ENCODE measurements at regions not wholly inside any gene's neighbourhood (a gene's known extent, or its start where the extent isn't known, plus 50 kb on each side); places are given as distances from the start of the nearest gene placed in this dataset.
"Not testable (repeated sequence)": the region's sequence is repeated elsewhere in the genome, so short reads cannot be mapped to it uniquely, and the experiment has no call there.

DNA sequence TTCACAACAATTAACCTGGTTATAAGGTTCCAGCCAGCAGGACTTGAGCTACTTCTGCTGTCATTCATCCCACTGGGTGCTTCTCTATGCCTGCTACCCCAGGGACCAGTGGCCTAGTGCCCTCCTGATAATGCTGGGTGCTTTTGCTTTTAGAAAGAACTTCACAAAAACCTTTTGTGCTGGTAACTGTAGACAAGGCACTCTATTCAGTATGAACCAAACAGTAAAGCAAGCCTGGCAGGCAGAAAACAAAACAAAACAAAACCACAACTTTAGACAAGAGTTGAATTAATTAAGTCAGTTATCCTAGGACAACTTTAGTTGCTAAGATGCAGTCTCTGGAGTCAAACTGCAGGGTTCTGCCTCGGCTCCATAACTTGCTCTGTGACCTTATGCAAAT, 61.9 kb upstream of the ADGRL2 start:
- ATAC-seq = no peak

GRCh38 chr1:81733480-81733879, 67.3 kb upstream of the ADGRL2 start:
- no peak for ATAC-seq

DNA sequence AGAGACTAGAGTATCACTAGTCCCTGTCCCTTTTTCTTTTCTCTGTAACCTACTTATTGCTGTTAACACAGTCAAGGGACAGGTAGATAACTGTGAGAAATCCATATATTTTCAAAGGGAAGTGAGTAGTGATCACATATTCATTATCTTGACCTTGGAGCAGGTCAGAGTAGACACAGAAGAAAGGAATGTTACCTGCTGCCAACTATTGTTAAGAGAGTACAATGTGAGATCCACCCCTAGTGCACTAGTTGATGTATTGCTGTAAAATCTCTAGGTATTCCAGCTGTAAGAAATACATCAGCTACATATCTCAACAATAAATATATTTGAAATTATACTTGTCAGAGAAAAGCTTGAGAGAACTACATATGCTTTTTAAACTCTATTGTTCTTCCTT, 68.7 kb upstream of the ADGRL2 start:
- ATAC-seq = no peak

GRCh38 chr1:81730881-81731280, 69.9 kb upstream of the ADGRL2 start:
- no peak for ATAC-seq

GRCh38 chr1:81730299-81730698, 70.4 kb upstream of the ADGRL2 start:
- not testable (repeated sequence) for ATAC-seq

DNA sequence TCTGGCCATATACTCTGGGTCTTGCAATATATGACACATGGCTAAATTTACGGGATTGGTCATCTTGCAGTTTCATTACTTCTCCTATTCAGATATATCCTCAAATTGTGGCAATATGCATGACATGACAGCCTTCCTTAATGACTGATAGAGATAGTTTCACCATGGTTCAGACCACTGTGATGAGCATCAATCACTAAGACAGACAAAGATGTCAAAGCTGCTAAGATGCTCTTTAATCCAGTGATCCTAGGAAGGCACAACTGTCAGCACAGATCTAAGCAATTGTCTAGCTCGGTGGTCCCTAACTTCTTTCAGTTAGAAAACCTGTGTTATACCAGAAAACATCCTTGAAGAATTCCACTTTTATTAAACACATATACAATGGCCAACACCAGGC, 70.9 kb upstream of the ADGRL2 start:
- ATAC-seq = no peak

- no peak for ATAC-seq
These were observed 71.5 kb upstream of the ADGRL2 start for GRCh38 chr1:81729239-81729638.

- no peak for ATAC-seq
These were observed 74.9 kb upstream of the ADGRL2 start for GRCh38 chr1:81725823-81726222.

DNA sequence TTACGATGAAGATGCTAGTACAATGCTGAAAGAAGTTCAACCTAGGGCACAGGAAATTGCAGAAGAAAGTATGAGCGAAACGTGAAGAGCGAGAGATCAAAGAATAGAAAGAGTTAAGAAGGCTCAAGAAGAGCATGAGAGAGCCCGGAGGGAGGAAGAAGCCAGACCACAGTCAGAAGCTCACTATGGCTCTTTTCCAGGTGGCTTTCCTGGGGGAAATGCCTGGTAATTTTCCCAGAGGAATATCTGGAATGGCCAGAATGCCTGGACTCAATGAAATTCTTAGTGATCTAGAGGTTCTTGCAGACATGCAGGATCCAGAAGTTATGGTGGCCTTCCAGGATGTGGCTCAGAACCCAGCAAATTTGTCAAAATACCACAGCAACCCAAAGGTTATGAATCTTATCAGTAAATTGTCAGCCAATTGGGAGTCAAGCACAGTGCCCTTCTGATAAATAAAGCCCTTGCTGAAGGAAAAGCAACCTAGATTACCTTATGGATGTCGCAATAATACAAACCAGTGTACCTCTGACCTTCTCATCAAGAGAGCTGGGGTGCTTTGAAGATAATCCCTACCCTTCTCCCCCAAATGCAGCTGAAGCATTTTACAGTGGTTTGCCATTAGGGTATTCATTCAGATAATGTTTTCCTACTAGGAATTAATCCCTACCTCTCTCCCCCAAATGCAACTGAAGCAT, 78.0 kb upstream of the ADGRL2 start:
- ATAC-seq = not testable (repeated sequence)

DNA sequence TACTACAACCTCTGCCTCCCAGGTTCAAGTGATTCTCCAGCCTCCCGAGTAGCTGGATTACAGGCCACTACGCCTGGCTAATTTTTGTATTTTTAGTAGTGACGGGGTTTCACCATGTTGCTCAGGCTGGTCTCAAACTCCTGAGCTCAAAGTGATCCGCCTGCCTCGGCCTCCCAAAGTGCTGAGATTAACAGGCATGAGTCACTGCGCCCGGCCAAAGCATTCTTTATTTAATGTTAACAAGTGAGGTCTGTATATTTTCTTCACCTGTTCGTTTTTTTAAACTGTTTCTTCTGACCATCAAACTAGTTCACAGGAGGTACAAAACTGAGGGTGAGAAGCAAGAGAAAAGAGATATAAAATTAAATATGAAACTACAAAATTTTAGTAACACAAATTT, 80.5 kb upstream of the ADGRL2 start:
- ATAC-seq = not testable (repeated sequence)

- no peak for ATAC-seq
These were observed 83.5 kb upstream of the ADGRL2 start for GRCh38 chr1:81717230-81717629.

GRCh38 chr1:81715391-81715790, 85.3 kb upstream of the ADGRL2 start:
- ATAC-seq = no peak

DNA sequence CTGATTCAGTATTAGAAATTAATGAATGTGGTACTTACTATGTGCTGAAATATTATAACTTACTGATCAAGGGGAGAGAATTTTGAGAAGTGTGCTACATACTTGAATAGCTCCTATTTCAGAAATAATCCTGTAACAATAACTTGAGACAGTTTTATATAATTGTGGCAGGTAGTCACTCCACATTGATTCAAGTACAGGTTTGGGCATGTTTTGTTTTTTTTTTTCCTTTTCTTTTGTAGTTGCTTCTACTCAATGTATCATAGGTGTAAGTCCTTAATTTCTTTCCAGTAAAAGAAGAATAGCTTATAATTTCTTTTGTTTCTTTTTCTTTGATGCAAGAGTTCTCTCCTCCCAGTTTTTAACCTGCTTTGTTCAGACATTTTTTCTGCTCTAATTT, 86.1 kb upstream of the ADGRL2 start:
- no peak for ATAC-seq

DNA sequence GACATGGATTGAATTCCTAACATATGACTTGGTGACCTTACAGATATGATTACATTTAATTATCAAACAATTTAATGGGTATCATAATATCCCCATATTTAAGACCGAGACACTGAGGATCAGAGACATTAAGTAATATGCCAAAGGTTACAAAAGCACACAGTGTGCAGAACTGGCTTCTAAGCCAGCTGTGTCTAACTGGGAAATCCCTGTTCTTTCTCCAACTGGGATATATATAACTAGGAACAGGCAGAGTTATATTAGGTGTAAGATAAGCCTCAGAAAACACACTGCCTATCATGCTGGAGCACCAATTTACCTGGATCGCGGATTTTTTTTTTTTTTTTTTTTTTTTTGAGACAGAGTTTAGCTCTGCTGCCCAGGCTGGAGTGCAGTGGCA, 88.3 kb upstream of the ADGRL2 start:
- no peak for ATAC-seq

- no peak for ATAC-seq
These were observed 89.9 kb upstream of the ADGRL2 start for GRCh38 chr1:81710857-81711256.

GRCh38 chr1:81708250-81708649, 92.5 kb upstream of the ADGRL2 start:
- ATAC-seq = no peak

GRCh38 chr1:81706650-81707435, 93.9 kb upstream of the ADGRL2 start:
- no peak for ATAC-seq

- ATAC-seq = no peak
These were observed 96.8 kb upstream of the ADGRL2 start for GRCh38 chr1:81703756-81704463.

DNA sequence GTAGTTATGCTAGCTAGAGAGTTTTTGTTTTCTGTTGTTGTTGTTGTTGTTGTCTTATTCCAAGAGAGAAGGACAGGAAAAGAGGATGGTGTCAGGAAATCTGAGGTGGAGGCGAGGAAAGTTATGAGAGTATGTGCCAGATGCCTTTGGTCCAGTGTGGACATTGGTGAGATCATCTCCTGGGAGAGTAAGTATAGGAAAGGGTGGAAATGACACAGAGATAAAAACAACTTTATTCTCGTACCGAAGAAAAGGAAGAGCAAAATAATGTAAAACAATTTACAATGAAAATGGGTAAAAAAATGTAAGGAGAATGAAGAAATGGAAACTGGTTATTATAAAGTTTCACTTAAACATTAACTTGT, 97.4 kb upstream of the ADGRL2 start:
- no peak for ATAC-seq

- no peak for ATAC-seq
These were observed 97.8 kb upstream of the ADGRL2 start for GRCh38 chr1:81702903-81703302.

- ATAC-seq = no peak
These were observed 98.5 kb upstream of the ADGRL2 start for GRCh38 chr1:81702079-81702715.

GRCh38 chr1:81700728-81701470, 99.8 kb upstream of the ADGRL2 start:
- ATAC-seq = no peak

DNA sequence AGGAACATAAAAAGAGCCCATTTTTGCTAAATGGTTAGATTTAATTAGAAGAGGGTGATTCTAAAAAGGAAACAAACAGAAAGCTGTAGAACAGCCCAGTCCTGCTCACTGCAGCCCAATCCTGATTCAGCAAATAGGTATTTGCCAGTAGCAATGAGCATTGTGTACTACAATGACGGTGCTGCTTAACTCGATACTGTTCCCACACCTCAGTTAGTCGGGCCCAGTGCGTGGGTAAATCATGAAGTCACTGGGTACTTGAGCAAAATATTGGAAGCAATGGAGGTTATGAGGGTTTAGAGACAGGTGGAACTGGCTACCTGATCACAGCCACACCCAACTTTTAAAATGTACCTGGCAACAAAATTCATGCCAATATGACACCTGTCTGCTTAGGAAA, 101.5 kb upstream of the ADGRL2 start:
- ATAC-seq = no peak
